Osteocyte (in vitro differentiated cells): ENCODE measurements at regions not wholly inside any gene's neighbourhood (a gene's known extent, or its start where the extent isn't known, plus 50 kb on each side); places are given as distances from the start of the nearest gene placed in this dataset.

ENCODE experiments used
- DNase-seq: peaks from one replicate; pipeline ENCODE4 v3.0.0; 2021; ENCODE audit warnings: mixed read lengths; ENCODE audit not compliant: unreplicated experiment; ENCODE audit errors: extremely low spot score
- H3K27ac Mint-ChIP-seq: one replicate; pipeline ENCODE4 v1.8.0; 2021; ENCODE audit warnings: mild to moderate bottlenecking, mixed read lengths; ENCODE audit not compliant: unreplicated experiment
- H3K27me3 Mint-ChIP-seq: one replicate; pipeline ENCODE4 v1.8.0; 2021; ENCODE audit warnings: mixed read lengths; ENCODE audit not compliant: unreplicated experiment
- H3K36me3 Mint-ChIP-seq: one replicate; pipeline ENCODE4 v1.8.0; 2021; ENCODE audit warnings: mixed read lengths; ENCODE audit not compliant: unreplicated experiment
- H3K4me1 Mint-ChIP-seq: one replicate; pipeline ENCODE4 v1.8.0; 2021; ENCODE audit warnings: mixed read lengths; ENCODE audit not compliant: unreplicated experiment
- H3K4me3 Mint-ChIP-seq: one replicate; pipeline ENCODE4 v1.8.0; 2021; ENCODE audit warnings: mild to moderate bottlenecking, moderate library complexity, mixed read lengths; ENCODE audit not compliant: unreplicated experiment
- H3K9me3 Mint-ChIP-seq: one replicate; pipeline ENCODE4 v1.8.0; 2021; ENCODE audit warnings: mixed read lengths; ENCODE audit not compliant: unreplicated experiment
- TF ChIP-seq, protein P1 (sequence below): fragments of 200-600 bp; sonication (generic); IDR thresholded peaks from 2 replicates; pipeline ENCODE4 v1.5.0; 2021; ENCODE audit warnings: antibody characterized with exemption, mild to moderate bottlenecking, moderate library complexity

DNA sequence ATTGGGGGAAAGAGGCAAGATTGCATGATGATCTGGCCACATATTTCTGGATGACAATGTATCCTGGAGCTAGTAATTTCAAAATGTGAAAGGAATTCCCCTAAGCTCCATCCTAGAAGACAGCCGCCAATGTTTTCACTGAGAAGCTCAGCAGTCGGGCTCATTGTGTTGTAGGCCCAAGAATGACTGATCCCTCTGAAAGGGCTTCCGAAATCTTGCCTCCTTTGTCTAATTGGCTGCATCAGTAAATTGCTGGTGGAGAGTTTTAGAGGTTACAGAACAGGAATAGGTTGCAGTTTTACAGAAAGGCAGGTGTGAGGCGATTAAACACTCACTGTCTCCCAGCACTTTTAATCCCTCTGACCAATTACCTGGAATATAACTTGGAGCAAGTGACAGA is 464.1 kb upstream of the SALL1 start:
- H3K27me3 Mint-ChIP-seq = no peaks in the 10 kb centered on the region
- H3K4me1 Mint-ChIP-seq = no peaks in the 10 kb centered on the region
- H3K27ac Mint-ChIP-seq = no peak overlapping the region
- H3K36me3 Mint-ChIP-seq = no peaks in the 10 kb centered on the region
- no peak for DNase-seq
- H3K4me3 Mint-ChIP-seq = no peak overlapping the region
- TF ChIP-seq, protein P1, sequence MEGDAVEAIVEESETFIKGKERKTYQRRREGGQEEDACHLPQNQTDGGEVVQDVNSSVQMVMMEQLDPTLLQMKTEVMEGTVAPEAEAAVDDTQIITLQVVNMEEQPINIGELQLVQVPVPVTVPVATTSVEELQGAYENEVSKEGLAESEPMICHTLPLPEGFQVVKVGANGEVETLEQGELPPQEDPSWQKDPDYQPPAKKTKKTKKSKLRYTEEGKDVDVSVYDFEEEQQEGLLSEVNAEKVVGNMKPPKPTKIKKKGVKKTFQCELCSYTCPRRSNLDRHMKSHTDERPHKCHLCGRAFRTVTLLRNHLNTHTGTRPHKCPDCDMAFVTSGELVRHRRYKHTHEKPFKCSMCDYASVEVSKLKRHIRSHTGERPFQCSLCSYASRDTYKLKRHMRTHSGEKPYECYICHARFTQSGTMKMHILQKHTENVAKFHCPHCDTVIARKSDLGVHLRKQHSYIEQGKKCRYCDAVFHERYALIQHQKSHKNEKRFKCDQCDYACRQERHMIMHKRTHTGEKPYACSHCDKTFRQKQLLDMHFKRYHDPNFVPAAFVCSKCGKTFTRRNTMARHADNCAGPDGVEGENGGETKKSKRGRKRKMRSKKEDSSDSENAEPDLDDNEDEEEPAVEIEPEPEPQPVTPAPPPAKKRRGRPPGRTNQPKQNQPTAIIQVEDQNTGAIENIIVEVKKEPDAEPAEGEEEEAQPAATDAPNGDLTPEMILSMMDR = no peak
- H3K9me3 Mint-ChIP-seq = peaks cover 11% of the 10 kb centered on the region

DNA sequence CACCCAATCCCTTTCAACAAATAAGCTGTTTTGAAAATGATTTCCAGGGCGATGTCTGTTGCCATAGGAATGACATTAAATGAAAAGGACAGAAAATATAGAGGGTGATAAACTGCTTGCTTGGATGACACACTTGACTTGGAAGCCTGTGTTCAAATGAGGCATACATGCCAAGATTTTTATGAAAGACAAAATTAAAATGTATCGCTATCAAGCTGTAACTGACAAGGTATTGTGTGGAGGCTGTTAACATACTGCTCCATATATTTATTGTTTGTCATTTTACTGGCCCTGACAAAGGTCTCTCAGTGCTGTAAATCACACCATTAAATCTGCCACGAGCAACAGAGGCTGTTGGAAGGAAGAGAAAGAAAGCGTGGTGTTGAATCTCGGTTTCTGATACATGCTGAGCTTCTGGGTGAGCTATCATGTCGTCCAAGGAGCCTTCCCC is 456.2 kb upstream of the SALL1 start:
- no peaks in the 10 kb centered on the region for H3K4me1 Mint-ChIP-seq
- no peaks in the 10 kb centered on the region for H3K27me3 Mint-ChIP-seq
- TF ChIP-seq, protein P1 = no peak
- no peak for DNase-seq
- H3K9me3 Mint-ChIP-seq = peaks cover 5% of the 10 kb centered on the region
- no peak overlapping the region for H3K4me3 Mint-ChIP-seq
- H3K27ac Mint-ChIP-seq = no peak overlapping the region
- no peaks in the 10 kb centered on the region for H3K36me3 Mint-ChIP-seq

- Mint-ChIP-seq H3K36me3 (no peaks in the 10 kb centered on the region), H3K27me3 (no peaks in the 10 kb centered on the region), H3K4me1 (no peaks in the 10 kb centered on the region), H3K27ac (no peak overlapping the region), H3K4me3 (no peak overlapping the region), H3K9me3 (peaks cover 6% of the 10 kb centered on the region)
- TF ChIP-seq, protein P1 = no peak
- no peak for DNase-seq
Measured at GRCh38 chr16:51596247-51596646, 445.2 kb upstream of the SALL1 start.

DNA sequence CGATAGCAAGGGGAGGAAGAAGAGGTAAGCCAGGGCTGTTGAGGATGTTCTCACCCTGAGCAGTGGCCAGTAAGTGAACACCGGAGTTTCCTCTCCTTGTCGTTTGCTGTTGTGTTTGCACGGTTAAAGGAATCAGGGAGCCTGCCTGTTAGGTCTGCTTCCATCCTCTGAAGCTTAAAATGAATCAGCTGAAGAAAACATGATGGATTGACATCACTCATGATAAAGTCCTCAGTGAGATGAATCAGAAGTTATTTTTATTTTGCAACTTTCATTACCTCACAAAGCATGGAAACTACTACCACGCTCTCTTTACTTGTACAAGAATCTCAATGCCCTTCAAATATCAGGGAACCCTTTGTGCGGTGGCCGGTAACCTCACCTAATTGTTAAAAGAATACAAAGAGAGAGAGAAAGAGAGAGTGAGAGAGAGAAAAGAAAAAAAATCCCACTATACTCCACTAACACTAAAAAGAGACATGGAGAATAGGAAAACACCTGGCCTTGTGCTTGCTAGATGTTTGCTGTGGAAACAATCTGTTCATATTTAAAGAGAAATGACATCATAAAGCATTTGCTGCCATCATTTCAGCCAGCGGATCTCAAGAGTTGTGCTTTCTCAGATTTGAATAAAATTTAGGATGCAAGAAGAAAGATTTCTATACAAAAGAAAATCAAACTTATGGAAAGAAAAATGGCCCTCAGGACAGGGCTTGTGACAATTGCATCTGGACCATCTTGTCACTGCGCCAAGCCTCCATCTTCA is 441.6 kb upstream of the SALL1 start:
- TF ChIP-seq, protein P1 = no peak
- H3K27me3 Mint-ChIP-seq = no peaks in the 10 kb centered on the region

DNA sequence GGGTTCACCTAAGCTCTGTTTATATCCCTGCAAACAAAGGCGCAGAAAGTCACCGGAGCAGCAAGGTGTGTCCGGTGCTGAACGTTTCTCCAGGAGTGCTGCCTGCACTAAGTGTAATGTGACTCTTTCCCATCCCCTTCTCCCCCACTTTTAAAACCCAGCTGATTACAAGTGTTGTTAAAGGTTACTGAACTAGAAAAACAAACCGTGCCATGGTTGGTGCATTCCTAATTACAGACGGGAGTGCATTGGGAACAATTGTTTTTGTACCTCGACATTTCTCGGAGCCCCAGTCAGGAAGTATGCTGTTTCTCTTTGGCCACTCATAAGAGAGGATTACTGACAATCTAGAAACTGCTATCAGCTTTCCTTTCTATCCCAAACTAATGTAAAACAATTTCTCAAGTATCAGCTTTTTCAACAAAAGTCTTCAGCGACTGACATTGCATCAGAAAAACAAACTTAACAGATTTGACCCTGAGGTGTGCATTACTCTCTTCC is 441.0 kb upstream of the SALL1 start:
- TF ChIP-seq, protein P1 = no peak
- Mint-ChIP-seq H3K27ac (no peak overlapping the region), H3K4me1 (no peaks in the 10 kb centered on the region), H3K4me3 (no peak overlapping the region), H3K36me3 (no peaks in the 10 kb centered on the region), H3K27me3 (no peaks in the 10 kb centered on the region), H3K9me3 (peaks cover 3% of the 10 kb centered on the region)
- no peak for DNase-seq

More for the DNA sequence above, 441.6 kb upstream of the SALL1 start:
- Mint-ChIP-seq H3K27ac (no peak overlapping the region), H3K4me3 (no peak overlapping the region), H3K9me3 (peaks cover 6% of the 10 kb centered on the region), H3K36me3 (no peaks in the 10 kb centered on the region), H3K4me1 (no peaks in the 10 kb centered on the region)
- DNase-seq = no peak
